H9 (cell line): ENCODE measurements at regions not wholly inside any gene's neighbourhood (a gene's known extent, or its start where the extent isn't known, plus 50 kb on each side); places are given as distances from the start of the nearest gene placed in this dataset.

Source experiments
- DNase-seq: peaks from one replicate; pipeline ENCODE4 v3.0.0-alpha.2; 2017
- H2AFZ ChIP-seq: one replicate; pipeline ENCODE4 v1.6.1; 2013; ENCODE audit warnings: mild to moderate bottlenecking, low read length, control low read depth, moderate library complexity
- H2AK5ac ChIP-seq: 2 replicates; pipeline ENCODE4 v1.6.1; 2013; ENCODE audit warnings: low read length, control low read depth, mixed read lengths; ENCODE audit not compliant: insufficient read length
- H2BK120ac ChIP-seq: one replicate; pipeline ENCODE4 v1.6.1; 2013; ENCODE audit warnings: low read depth, mild to moderate bottlenecking, low read length, control low read depth, inconsistent platforms; ENCODE audit not compliant: poor library complexity, severe bottlenecking
- H2BK12ac ChIP-seq: 2 replicates; pipeline ENCODE4 v1.6.1; 2013; ENCODE audit warnings: low read length, control low read depth, mixed read lengths, low read depth; ENCODE audit not compliant: insufficient read length
- H2BK15ac ChIP-seq: 2 replicates; pipeline ENCODE4 v1.6.1; 2013; ENCODE audit warnings: low read depth, low read length, control low read depth
- H2BK20ac ChIP-seq: one replicate; pipeline ENCODE4 v1.6.1; 2013; ENCODE audit warnings: low read depth, mild to moderate bottlenecking, low read length, control low read depth, inconsistent platforms; ENCODE audit not compliant: poor library complexity, severe bottlenecking
- H2BK5ac ChIP-seq: 2 replicates; pipeline ENCODE4 v1.6.1; 2013; ENCODE audit warnings: low read length, control low read depth, mixed read lengths; ENCODE audit not compliant: insufficient read length
- H3K14ac ChIP-seq: 2 replicates; pipeline ENCODE4 v1.6.1; 2013; ENCODE audit warnings: low read length, control low read depth; ENCODE audit not compliant: insufficient read depth
- H3K18ac ChIP-seq: 2 replicates; pipeline ENCODE4 v1.6.1; 2013; ENCODE audit warnings: low read depth, mild to moderate bottlenecking, mixed read lengths, low read length, control low read depth; ENCODE audit not compliant: insufficient read length
- H3K23ac ChIP-seq: 2 replicates; pipeline ENCODE4 v1.6.1; 2013; ENCODE audit warnings: low read length, control low read depth, mixed read lengths, low read depth; ENCODE audit not compliant: insufficient read length
- H3K23me2 ChIP-seq: 2 replicates; pipeline ENCODE4 v1.6.1; 2013; ENCODE audit warnings: low read depth, mild to moderate bottlenecking, mixed read lengths, low read length, control low read depth; ENCODE audit not compliant: insufficient read length, poor library complexity, severe bottlenecking
- H3K27ac ChIP-seq: 2 replicates; pipeline ENCODE4 v1.5.1; 2013; ENCODE audit warnings: low read length, control low read depth, mixed read lengths, low read depth; ENCODE audit not compliant: insufficient read length
- H3K27me3 ChIP-seq: 2 replicates; pipeline ENCODE4 v1.6.1; 2013; ENCODE audit warnings: low read length, control low read depth, inconsistent platforms; ENCODE audit not compliant: insufficient read depth
- H3K4ac ChIP-seq: 2 replicates; pipeline ENCODE4 v1.6.1; 2013; ENCODE audit warnings: low read depth, mild to moderate bottlenecking, control low read depth, inconsistent platforms, low read length, moderate library complexity
- H3K4me1 ChIP-seq: 2 replicates; pipeline ENCODE4 v1.6.1; 2013; ENCODE audit warnings: low read length, control low read depth, inconsistent platforms; ENCODE audit not compliant: insufficient read depth
- H3K4me2 ChIP-seq: 2 replicates; pipeline ENCODE4 v1.6.1; 2013; ENCODE audit warnings: low read length, control low read depth, mixed read lengths; ENCODE audit not compliant: insufficient read length, insufficient read depth
- H3K56ac ChIP-seq: 2 replicates; pipeline ENCODE4 v1.6.1; 2013; ENCODE audit warnings: low read depth, mild to moderate bottlenecking, mixed read lengths, low read length, control low read depth; ENCODE audit not compliant: insufficient read length
- H3K79me1 ChIP-seq: 2 replicates; pipeline ENCODE4 v1.6.1; 2013; ENCODE audit warnings: low read depth, mild to moderate bottlenecking, moderate library complexity, low read length, control low read depth, inconsistent platforms; ENCODE audit not compliant: insufficient read depth, poor library complexity, severe bottlenecking
- H3K79me2 ChIP-seq: 2 replicates; pipeline ENCODE4 v1.6.1; 2013; ENCODE audit warnings: low read length, control low read depth, inconsistent platforms; ENCODE audit not compliant: insufficient read depth
- H3K9ac ChIP-seq: 2 replicates; pipeline ENCODE4 v1.6.1; 2013; ENCODE audit warnings: low read length, control low read depth, mixed read lengths; ENCODE audit not compliant: insufficient read length; ENCODE audit errors: extremely low read depth
- H3K9me3 ChIP-seq: one replicate; pipeline ENCODE4 v1.6.1; 2013; ENCODE audit warnings: low read depth, low read length, inconsistent platforms; ENCODE audit not compliant: control insufficient read depth
- H3T11ph ChIP-seq: one replicate; pipeline ENCODE4 v1.6.1; 2013; ENCODE audit warnings: mild to moderate bottlenecking, low read length, control low read depth, inconsistent platforms
- H4K20me1 ChIP-seq: one replicate; pipeline ENCODE4 v1.6.1; 2013; ENCODE audit not compliant: control insufficient read depth, insufficient read length, insufficient read depth
- H4K5ac ChIP-seq: 2 replicates; pipeline ENCODE4 v1.6.1; 2013; ENCODE audit warnings: low read depth, mild to moderate bottlenecking, mixed read lengths, low read length, control low read depth; ENCODE audit not compliant: insufficient read length
- H4K8ac ChIP-seq: replicated peaks from 2 replicates; pipeline ENCODE4 v1.6.1; 2013; ENCODE audit warnings: low read length, control low read depth, mixed read lengths, low read depth; ENCODE audit not compliant: insufficient read length
- H4K91ac ChIP-seq: 2 replicates; pipeline ENCODE4 v1.6.1; 2013; ENCODE audit warnings: low read depth, mild to moderate bottlenecking, moderate library complexity, mixed read lengths, low read length, control low read depth; ENCODE audit not compliant: insufficient read length
- H3K27ac Mint-ChIP-seq, 3 experiments: 2 replicates in 2 of 3; 3 replicates in 1 of 3; pipeline ENCODE4 v1.8.0; 2020 to 2021; ENCODE audit warnings: mixed read lengths in 3 of 3, mild to moderate bottlenecking in 1 of 3, moderate library complexity in 1 of 3
- H3K27me3 Mint-ChIP-seq: 2 replicates; pipeline ENCODE4 v1.8.0; 2021; ENCODE audit warnings: low read depth, mild to moderate bottlenecking, moderate library complexity, mixed read lengths
- H3K36me3 Mint-ChIP-seq, 3 experiments: 2 replicates in 2 of 3; 3 replicates in 1 of 3; pipeline ENCODE4 v1.8.0; 2020 to 2021; ENCODE audit warnings: low read depth in 3 of 3, mixed read lengths in 3 of 3; ENCODE audit not compliant: insufficient read depth in 1 of 3
- H3K4me1 Mint-ChIP-seq, 2 experiments: 2 replicates each; pipeline ENCODE4 v1.8.0; 2020; ENCODE audit warnings: mixed read lengths in 2 of 2
- H3K4me3 Mint-ChIP-seq, 2 experiments: 2 replicates in 1 of 2; 3 replicates in 1 of 2; pipeline ENCODE4 v1.8.0; 2020 to 2021; ENCODE audit warnings: mild to moderate bottlenecking in 2 of 2, mixed read lengths in 2 of 2, moderate library complexity in 1 of 2
- H3K9me3 Mint-ChIP-seq, 2 experiments: 2 replicates in 1 of 2; 3 replicates in 1 of 2; pipeline ENCODE4 v1.8.0; 2020; ENCODE audit warnings: mild to moderate bottlenecking in 2 of 2, mixed read lengths in 2 of 2, moderate library complexity in 1 of 2
- WGBS: extraction: QIAGEN DNeasy Blood & Tissue Kit; methylation state at CpG from one replicate; pipeline ENCODE4 v1.1.7; 2013; ENCODE audit warnings: missing lambda C conversion rate, low lambda C conversion rate, mixed read lengths; ENCODE audit not compliant: insufficient read length; ENCODE audit errors: extremely low coverage; 5-methylcytosine and 5-hydroxymethylcytosine counted together
- TF ChIP-seq, protein P1 (sequence below): fragments of 200-600 bp; sonication (generic); conservative IDR thresholded peaks from 3 replicates; pipeline ENCODE4 v1.8.0; 2021; ENCODE audit warnings: antibody characterized with exemption, mild to moderate bottlenecking

DNA sequence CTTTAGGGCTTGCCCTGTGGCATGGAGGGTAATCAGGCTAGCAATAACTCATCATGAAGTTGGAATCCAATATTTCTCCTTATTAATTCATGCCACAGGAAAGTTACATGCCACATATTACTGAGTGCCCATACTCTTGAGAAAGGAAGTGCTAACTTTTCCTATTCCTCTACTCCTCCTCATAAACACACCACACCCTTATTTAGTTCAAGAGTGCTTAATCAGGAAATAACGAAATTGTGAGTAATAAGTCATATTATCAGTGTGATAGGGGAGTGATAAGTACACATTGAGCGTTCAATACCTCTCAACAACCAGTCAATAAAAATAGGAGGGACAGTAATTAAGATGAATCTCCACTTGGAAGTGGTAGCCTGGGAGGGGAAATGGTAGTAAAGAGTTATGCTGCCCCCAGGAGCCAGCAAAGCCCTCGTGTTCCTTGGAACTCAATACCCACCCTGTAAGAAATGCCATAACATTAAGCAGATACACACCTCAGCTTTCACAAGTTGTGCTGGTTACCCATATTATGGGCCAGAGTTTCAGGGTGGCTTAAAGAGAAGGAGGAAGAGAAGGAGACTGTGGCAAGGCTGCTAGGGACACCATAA is 410.0 kb upstream of the NR3C2 start:
- no peak for DNase-seq
- H2BK15ac ChIP-seq, result no peak overlapping the region
- H2AK5ac ChIP-seq, result no peak overlapping the region
- H2BK20ac ChIP-seq, result no peak overlapping the region
- H3K4me2 ChIP-seq, result no peak overlapping the region
- no peak overlapping the region for H3K56ac ChIP-seq
- H3K9me3 ChIP-seq, result no peaks in the 10 kb centered on the region
- H3K23ac ChIP-seq, result no peak overlapping the region
- TF ChIP-seq, protein P1, sequence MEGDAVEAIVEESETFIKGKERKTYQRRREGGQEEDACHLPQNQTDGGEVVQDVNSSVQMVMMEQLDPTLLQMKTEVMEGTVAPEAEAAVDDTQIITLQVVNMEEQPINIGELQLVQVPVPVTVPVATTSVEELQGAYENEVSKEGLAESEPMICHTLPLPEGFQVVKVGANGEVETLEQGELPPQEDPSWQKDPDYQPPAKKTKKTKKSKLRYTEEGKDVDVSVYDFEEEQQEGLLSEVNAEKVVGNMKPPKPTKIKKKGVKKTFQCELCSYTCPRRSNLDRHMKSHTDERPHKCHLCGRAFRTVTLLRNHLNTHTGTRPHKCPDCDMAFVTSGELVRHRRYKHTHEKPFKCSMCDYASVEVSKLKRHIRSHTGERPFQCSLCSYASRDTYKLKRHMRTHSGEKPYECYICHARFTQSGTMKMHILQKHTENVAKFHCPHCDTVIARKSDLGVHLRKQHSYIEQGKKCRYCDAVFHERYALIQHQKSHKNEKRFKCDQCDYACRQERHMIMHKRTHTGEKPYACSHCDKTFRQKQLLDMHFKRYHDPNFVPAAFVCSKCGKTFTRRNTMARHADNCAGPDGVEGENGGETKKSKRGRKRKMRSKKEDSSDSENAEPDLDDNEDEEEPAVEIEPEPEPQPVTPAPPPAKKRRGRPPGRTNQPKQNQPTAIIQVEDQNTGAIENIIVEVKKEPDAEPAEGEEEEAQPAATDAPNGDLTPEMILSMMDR, result peak; percentile 28; the same call in 2 of the 3 replicates
- no peak overlapping the region for H4K5ac ChIP-seq
- no peaks in the 10 kb centered on the region for H3K4me1 ChIP-seq
- H3K23me2 ChIP-seq, result no peaks in the 10 kb centered on the region
- Mint-ChIP-seq H3K9me3 (peaks cover 6 to 11% of the 10 kb centered on the region in 2 experiments; a peak in 4 of 5 replicates), H3K27ac (no peak overlapping the region), H3K36me3 (peaks cover 2 to 12% (median 9%) of the 10 kb centered on the region in 3 experiments; a peak in 6 of 7 replicates), H3K27me3 (no peaks in the 10 kb centered on the region), H3K4me3 (no peak overlapping the region), H3K4me1 (peaks cover 0 to 13% of the 10 kb centered on the region in 2 experiments; a peak in 2 of 4 replicates)
- H2BK5ac ChIP-seq, result no peak overlapping the region
- no CpG with 5 or more reads among the region's 3 CpGs for WGBS
- H3K27ac ChIP-seq, result no peak overlapping the region
- H3K79me2 ChIP-seq, result no peaks in the 10 kb centered on the region
- no peaks in the 10 kb centered on the region for H4K20me1 ChIP-seq
- H3K27me3 ChIP-seq, result no peaks in the 10 kb centered on the region
- H3K9ac ChIP-seq, result no peak overlapping the region
- no peak overlapping the region for H4K8ac ChIP-seq
- H2AFZ ChIP-seq, result no peak overlapping the region
- H3K14ac ChIP-seq, result no peak overlapping the region
- no peak overlapping the region for H3K18ac ChIP-seq
- no peak overlapping the region for H2BK12ac ChIP-seq
- H3T11ph ChIP-seq, result no peak overlapping the region
- H3K4ac ChIP-seq, result no peak overlapping the region
- no peak overlapping the region for H4K91ac ChIP-seq
- no peak overlapping the region for H2BK120ac ChIP-seq
- no peaks in the 10 kb centered on the region for H3K79me1 ChIP-seq
